Renal cortex interstitium (tissue), 11 donors: ENCODE measurements at regions not wholly inside any gene's neighbourhood (a gene's known extent, or its start where the extent isn't known, plus 50 kb on each side); places are given as distances from the start of the nearest gene placed in this dataset.

Experiments used
- DNase-seq, 11 donors: peaks; one replicate each; pipeline ENCODE4 v3.0.0-alpha.2; 2013; ENCODE audit warnings: low read depth in 9 of 11, low spot score in 4 of 11; ENCODE audit errors: extremely low read depth in 1 of 11

GRCh38 chr7:52325237-52325636 lies 710.2 kb upstream of the POM121L12 start:
- no peak for DNase-seq

- DNase-seq = no peak
These were observed 712.2 kb upstream of the POM121L12 start for GRCh38 chr7:52323202-52323746.

GRCh38 chr7:52320610-52321009 lies 714.8 kb upstream of the POM121L12 start:
- no peak for DNase-seq

- DNase-seq = no peak
These were observed 717.5 kb upstream of the POM121L12 start for GRCh38 chr7:52317921-52318320.

GRCh38 chr7:52311886-52312285 lies 723.5 kb upstream of the POM121L12 start:
- no peak for DNase-seq

GRCh38 chr7:52309631-52310030 lies 725.8 kb upstream of the POM121L12 start:
- no peak for DNase-seq

- DNase-seq = no peak
These were observed 732.5 kb upstream of the POM121L12 start for GRCh38 chr7:52302765-52303520.

GRCh38 chr7:52297128-52297527 lies 738.3 kb upstream of the POM121L12 start:
- no peak for DNase-seq

GRCh38 chr7:52294942-52295341 lies 740.5 kb upstream of the POM121L12 start:
- DNase-seq = no peak

- no peak for DNase-seq
These were observed 746.2 kb upstream of the POM121L12 start for GRCh38 chr7:52289247-52289646.

- no peak for DNase-seq
These were observed 747.7 kb upstream of the POM121L12 start for GRCh38 chr7:52287698-52288097.

GRCh38 chr7:52285689-52286088 lies 749.7 kb upstream of the POM121L12 start:
- no peak for DNase-seq

GRCh38 chr7:52283335-52283734 lies 752.1 kb upstream of the POM121L12 start:
- no peak for DNase-seq

GRCh38 chr7:52273685-52274610 lies 761.5 kb upstream of the POM121L12 start:
- peak in 1 of 11 donors; percentile 41 for DNase-seq

GRCh38 chr7:52271703-52272102 lies 763.7 kb upstream of the POM121L12 start:
- DNase-seq = no peak

GRCh38 chr7:52270301-52270700 lies 765.1 kb upstream of the POM121L12 start:
- DNase-seq = no peak

GRCh38 chr7:52269669-52270068 lies 765.8 kb upstream of the POM121L12 start:
- no peak for DNase-seq

- DNase-seq = peak in 1 of 11 donors; percentile 4
These were observed 774.4 kb upstream of the POM121L12 start for GRCh38 chr7:52261057-52261456.

- no peak for DNase-seq
These were observed 775.3 kb upstream of the POM121L12 start for GRCh38 chr7:52260046-52260665.

GRCh38 chr7:52257890-52258289 lies 777.5 kb upstream of the POM121L12 start:
- DNase-seq = no peak
